HUDEP-2 (cell line): ENCODE measurements at regions not wholly inside any gene's neighbourhood (a gene's known extent, or its start where the extent isn't known, plus 50 kb on each side); places are given as distances from the start of the nearest gene placed in this dataset.
A peak's percentile ranks its signal among the peaks of the same experiment; 100 is the strongest.

Source experiments
- DNase-seq, 76 experiments: peaks; one replicate each; lab custom pipeline; 2025; ENCODE audit not compliant: unreplicated experiment in 76 of 76; lab: John Stamatoyannopoulos, UW

DNA sequence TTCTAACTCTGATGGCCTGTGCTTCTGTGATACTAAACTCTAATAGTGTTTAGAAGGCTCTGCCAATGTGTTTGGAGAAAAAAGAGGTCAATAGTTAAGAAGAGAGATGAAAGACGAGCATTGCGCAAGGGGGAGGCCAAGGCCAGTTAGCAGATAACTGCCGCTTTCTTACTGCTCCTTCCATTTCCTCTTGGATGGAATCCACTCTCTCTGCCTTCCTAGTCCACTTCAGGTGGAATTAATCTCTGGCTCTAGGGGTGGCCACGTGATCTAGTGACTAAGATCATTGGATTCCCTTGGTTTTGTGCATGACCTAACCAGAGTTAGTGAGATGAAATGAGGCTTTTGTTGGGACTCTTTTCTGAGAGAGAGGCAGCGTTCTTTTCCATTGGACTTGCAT, 148.3 kb downstream of the ACTL8 start:
- DNase-seq, result no peak

DNA sequence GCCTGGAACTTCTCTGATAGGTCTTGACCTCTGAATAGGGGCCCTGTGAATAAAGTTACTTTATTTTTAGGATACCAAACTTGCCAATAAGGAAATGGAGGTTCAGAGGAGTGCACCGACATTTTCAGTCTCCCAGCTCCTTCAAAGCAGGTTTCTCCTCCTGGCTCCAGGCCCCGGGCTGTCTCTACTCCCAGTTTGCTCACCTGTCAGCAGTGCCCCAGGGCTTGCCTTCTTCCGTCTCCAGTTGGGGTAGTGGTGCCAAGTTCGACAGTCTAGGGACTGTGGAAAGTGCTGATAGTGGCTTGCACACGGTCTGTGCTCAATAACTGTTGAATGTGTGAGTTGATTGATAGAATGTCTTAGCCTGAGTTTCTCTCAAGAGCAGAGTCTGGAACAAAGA, 149.2 kb downstream of the ACTL8 start:
- DNase-seq, result no peak

DNA sequence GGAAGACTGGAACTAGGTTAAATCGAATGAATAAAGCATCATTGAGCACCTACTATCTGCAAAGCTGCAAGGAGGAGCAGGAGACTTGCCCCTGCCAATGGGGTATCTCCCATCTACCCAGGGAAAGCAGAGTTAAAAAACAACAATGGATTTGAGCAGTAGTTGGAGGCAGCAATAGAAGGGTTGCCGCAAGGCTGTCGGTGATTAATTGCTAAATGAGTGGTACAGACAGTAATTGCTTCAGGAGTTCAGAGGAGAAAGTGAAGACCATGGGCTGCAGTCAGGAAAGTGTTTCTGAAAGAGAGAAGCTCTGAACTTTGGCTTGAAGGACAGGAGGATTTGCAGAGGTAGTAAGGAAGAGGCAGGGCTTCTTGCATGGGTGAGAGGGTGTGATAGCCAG, 152.9 kb downstream of the ACTL8 start:
- no peak for DNase-seq

DNA sequence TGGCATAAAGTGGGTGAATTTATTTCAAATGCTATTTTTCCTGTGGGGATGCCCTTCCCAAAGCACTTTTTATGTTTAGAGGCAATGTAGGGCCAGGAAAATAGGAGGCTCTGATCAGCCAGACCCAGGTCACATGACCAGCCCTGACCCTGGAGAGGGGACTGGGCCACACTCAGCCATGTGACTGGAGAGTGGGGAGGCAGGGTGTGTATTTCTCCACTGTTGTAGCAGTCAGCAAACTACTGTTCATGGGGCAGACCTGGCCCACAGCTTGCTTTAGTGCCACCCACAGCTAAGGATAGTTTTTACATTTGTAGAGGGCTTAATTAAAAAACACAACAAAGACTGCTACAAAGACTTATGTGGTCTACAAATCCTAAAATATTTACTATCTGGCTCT, 153.8 kb downstream of the ACTL8 start:
- no peak for DNase-seq

DNA sequence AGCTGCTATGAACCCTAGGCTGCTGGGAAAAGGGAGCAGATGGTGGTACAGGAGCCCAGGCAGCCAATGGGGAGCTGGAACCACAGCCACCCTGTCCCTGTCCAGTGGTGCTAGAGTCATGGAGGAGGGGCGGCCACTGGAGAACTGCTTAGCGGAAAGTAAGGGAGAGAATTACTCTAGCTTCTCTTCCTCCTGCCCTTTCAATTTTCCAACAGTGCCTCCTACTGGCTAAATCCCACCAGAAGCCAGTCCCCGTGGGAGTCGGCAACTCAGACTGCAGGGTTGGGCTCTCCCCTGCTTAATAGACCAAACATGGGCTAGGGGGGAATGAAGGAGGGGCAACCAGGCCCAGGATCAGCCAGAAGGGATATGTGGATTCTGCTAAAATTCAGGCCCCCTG, 154.5 kb downstream of the ACTL8 start:
- DNase-seq, result no peak

DNA sequence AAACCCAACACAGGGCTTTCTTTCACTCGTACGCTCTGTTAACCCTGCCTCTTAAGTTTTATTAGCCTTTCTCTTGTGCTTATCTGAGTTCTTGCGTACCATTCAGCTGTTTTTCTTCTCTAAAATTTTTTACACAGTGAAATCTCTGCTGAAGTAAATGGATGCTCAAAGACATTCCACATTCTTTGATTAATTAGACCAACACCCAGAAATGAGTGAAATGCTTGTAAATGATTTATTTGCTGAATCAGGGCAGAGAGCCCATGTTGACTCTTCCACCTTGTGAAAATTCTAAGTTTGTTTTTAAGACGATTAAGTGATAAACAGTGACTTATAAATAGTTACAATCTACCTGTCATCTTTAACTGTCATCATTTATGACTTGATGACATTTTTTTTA, 156.7 kb downstream of the ACTL8 start:
- DNase-seq, result no peak

DNA sequence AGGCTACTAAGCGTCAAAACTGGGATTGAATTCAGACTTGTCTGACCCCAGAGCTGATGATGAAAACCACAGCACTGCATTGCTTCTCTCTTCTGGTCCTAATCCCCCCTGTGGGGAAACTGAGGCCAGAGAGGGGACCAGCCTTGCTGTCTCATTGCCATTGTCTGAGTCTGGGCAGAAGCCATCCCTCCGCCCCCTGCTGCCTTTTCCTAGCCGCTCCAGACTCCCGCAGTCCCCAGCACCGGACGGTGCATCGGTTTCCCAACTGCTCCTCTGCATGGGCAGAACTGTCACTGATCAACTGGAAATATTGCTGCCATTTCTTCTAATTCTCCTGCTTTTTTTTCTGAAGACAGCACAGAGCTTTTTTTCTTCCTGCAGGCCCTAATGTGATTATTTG, 157.4 kb downstream of the ACTL8 start:
- DNase-seq, result no peak

DNA sequence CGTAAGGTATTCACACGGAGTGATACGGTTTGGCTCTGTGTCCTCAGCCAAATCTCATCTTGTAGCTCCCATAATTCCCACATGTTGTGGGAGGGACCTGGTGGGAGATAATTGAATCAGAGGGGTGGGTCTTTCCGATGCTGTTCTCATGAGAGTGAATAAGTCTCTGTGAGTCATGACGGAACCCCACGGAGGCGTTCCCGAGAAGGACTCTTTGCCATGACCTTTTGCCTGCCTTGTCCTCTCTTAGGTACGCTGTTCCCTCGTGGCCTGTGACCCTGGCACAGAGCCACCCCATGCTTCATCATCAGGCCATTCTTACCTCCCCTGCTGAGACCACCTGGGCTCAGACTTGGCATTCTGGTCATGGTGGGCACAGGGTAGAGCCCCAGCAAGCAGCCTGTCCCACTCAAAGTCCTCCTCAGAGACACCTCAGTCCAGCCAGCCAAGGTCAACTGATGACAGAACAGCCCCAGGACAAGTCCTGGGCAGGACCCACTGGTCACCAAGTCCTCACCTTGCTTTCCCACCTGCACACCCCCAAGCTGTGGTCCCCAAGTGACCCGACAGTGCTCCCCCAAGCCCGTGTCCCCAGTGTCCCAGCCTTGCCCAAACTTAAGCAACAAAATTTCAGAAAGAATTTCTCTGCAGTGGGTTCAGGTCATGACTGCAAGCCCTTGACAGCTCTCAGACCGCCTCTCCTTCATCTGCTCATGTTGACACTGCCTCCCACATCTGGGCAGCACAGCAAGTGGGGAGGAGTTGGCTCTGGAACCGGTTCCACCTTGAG, 158.4 kb downstream of the ACTL8 start:
- DNase-seq, result no peak

DNA sequence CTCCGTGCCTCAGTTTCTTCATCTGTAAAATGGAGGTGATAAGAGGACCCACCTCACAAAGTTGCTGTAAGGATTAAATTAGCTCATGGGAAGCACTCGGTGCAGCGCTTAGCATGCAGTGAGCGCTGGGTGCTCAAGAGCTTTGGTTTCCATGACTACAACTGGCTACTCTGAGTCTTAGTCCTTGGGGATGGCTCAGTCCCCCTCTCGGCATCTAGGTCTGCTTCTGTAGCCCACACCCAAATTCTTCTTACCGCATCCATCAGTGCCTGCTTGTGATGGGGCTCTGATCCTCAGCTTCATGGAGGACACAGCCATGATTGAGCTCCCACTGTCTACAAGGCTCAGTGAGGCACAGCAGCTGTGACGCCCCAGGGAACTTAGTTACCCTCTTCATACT, 159.0 kb downstream of the ACTL8 start:
- no peak for DNase-seq

DNA sequence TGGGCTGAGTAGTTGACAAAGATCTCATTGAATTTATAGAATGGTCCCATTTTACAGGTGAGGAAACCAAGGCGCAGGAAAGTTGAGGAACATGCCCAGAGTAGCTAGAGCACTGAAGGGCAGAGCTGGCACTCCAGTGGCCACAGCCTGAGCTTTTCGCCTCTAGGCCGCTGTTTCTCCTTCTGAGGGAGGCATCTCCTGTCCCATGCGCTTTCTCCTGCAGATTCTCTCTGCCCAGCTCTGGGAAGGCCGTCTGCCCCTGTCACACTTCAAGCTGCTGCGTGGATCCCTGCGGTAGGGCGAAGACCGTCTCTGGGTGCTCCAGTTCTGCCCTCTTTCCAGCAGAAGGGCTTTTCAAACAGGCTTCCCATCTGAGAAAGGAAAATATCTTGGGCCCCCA, 159.9 kb downstream of the ACTL8 start:
- DNase-seq, result no peak

DNA sequence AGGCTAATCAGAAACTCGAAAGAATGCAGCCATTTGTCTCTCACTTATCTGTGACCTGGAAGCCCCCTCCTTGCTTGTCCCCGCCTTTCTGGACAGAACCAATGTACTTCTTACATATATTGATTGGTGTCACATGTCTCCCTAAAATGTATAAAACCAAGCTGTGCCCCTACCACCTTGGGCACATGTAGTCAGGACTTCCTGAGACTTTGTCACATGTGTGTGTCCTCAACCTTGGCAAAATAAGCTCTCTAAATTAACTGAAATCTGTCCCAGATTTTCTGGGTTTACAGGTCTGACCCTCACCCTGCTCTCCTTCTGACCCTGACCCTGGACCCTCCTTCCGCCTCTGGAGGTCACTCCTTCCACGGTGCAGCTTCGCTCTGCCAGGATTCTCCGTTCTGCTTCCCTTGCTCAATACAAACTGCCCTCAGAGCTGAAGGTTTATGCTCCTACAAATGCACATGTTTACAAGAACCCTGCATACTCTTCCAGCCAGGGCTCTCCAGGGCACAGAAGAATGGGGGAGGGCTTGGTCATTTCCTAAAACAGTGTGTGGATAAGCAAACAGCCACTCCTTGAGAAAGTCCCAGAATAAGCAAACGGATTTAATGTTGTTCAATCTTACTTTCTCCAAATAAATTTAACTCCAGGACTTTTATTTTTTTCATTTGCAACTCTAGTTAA, 160.5 kb downstream of the ACTL8 start:
- no peak for DNase-seq

DNA sequence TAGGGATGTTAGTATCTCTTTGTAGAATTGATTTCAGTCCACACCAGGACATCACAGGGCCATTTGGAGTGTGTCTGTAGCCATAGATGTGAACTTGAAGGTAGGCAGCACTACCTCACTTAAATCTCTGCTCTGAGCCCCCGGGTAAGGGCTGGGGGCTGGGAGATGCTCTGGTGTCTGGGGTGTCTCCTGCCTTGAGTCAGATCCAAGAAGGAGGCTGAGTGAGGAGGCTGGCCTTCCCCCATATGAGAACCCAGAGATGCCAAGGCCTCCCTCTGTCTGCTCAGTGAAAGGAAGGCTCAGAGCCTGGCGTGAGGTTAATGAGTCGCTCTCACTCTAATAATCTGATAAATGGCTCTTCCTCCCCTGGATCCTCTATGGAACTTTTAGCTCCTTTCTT, 161.6 kb downstream of the ACTL8 start:
- no peak for DNase-seq

DNA sequence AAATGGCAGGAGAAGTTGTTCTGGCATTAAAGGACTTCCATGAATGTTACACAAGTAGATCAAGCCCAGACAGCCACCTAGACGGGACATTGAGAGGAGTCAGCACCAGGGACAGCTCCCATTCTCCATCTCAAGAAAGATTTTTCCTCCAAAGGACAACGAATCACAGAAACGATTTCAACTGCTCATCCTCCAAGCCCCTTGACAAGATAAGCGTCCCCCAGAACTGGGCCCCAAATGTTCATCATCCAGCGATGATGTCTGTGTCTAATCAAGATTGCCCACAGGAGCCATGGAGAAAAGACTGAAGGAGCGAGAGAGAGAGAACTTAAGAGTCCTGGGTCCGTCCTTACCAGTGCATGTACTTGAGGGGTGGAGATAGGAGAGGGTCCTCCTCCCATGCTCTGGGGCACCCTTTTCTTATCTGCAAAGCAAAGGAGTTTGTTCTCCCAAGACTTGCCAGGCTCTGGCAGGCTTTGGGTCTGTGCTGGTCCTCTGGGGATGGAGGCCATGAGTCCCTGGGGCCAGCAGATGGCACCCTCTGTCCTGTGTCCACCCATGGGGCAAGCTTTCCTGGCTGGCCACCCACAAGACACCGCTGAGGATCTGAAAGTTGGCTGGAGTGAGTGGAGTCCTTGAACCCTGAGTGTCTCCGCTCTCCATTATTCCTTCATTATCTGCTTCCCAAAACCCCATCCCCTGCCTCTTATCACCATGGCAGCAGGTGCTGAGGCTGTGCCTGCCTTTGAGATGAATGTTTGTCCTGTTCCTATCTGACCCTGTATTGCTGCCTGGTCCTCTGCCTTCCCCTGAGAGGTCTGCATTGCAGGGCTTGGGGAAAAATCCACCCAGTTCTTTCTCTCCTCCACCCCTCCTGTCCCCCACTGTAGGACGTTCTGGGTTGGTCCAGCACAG, 164.6 kb downstream of the ACTL8 start:
- peak in 16 of 76 experiments; percentile 1 to 34 (median 7) for DNase-seq

DNA sequence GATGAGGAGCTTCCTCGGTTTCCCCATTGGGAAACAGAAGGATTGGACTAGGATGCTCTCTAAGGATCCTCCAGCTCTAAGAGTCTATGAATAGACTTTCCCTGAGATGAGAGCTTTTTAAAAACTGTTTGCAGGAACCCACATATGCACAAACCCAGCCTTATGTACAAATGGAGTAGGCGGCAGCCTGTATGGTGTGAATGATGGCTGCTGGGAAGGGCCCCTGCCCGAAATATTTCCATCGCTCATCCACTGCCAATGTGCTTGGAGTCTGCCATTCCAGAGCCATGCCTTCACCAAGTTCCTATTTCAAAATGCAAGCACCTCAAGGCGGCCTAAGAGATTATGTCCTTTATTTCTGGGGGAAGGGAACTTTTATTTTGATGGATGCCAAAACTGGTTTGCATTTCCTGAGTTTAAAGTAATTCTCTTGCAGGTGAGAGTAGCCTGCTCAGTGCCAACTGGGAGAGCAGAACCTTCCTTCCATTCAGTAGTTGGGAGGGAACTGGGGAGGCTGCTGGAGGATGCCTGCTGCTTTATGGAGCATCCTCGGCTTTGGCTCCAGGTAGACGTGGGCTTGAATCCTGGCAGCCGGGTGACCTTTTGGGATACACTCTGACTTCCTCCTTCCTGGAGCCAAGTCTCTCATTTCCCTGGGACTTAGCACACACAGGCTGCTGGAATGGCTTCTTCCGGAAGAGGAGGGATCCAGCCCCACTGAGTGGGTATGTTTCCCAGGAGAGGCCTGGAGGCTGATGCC, 165.9 kb downstream of the ACTL8 start:
- no peak for DNase-seq

DNA sequence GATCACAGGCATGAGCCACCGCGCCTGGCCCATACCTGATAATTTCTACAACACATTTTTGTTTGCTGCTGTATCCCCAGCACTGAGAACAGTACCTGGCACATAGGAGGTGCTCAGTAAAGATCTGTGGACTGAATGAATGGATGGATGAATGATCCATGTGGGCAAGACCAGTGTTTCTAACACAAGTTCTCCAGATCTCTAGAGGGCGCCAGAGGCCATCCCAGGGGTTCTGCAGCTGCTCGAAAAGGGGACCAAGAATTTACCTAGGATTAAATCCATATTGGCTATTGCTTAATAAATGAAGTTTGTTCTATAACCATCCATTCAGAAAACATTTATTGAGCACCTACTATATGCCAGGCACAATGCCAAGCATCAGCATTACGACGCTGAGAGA, 167.7 kb downstream of the ACTL8 start:
- DNase-seq, result peak in 19 of 76 experiments; percentile 2 to 33 (median 10)

DNA sequence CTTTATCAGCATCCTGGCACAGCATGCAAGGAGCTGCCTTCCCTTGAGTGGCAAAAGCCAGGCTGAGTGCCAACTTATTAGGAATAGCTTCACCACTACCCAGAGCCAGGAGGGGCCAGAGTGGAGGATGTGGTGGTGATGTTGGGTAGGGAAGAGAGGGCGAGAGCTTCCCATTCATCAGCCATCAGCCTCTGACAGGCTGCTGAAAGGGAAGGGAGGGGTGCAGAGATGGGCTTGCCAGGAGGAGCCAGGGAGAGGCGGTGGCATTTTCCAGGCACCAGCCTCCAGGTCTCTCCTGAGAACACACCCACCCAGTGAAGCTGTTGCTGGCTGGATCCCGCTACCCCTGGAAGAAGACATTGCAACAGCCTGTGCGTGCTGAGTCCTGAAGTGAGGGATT, 168.5 kb downstream of the ACTL8 start:
- no peak for DNase-seq

DNA sequence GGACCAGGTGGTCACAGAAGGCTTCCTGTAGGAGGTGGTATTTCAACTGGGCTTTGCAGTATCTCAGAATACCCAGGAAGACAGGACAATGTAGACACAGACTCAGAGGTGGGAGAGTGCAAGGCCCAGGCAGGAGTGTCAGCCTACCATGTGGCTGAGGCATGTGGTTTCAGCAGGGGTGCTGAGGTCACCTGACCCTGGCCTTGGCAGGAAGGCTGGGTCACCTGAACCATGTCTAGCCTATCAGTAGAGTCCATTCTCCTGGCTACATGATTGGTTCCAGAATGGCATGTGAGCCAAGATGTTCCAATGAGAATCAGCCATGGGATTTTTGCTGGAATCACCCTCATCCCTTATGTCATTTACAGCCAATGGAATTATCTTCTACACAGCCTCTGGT, 169.4 kb downstream of the ACTL8 start:
- DNase-seq, result no peak

DNA sequence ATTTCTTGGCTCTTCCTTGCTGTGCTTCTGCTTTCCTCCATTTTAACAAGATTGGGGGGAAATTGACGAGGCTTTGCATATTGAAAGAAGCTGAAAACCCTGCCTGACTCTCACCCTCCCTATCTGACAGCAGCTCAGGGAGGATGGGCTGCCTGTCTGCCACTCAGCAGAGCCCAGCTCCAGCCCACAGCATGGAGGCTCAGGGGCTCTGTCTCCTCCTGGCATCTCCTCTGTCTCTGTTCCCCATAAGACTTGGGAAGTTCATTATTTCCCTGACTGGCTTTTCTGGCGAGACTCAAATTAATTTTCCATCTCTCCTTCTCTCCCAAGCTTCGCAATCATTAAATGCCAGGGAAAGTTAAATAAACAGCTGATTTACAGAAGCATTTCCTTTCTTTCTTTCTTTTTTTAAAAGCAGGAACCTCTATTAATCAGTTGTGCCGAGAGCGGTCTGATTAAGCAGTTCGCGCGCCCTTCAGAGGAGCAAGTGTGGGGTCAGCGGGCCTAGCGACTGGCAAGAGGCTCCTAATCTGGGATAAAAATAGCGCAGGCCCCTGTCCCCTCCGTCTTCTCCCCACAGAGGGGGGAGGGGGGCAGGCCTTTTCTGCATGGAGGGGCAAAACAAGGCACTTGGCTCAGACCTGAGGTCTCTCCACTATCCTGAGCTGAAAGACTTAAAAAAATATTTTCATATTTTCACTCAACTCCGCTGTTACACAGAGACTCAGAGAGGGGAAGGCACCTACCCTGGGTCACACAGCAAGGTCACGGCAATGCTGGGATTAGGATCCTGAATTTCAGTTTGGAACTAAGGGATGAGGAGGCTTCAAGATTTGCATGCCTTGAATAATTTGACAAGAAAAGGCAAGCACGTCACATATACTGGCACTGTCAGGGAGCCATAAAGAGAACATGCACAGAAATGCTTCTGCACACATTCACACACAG, 170.4 kb downstream of the ACTL8 start:
- no peak for DNase-seq

DNA sequence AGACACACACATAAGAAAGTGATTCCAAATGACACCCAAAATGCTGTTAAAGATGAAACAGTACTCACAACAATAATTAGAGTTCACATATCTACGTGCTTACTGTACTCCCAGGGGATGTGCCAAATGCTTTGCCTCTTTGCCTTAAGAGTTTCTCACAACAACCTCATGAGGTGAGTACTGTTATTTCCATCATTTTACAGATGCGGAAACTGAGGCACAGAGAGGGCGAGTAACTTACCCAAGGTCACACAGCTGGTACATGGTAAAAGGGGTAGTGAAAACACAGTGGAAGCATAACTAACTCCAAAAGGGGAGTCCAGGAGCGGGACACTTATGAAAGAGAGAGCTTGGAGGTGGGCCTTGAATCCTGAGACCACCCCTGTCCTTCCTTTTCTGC, 171.8 kb downstream of the ACTL8 start:
- DNase-seq, result no peak

DNA sequence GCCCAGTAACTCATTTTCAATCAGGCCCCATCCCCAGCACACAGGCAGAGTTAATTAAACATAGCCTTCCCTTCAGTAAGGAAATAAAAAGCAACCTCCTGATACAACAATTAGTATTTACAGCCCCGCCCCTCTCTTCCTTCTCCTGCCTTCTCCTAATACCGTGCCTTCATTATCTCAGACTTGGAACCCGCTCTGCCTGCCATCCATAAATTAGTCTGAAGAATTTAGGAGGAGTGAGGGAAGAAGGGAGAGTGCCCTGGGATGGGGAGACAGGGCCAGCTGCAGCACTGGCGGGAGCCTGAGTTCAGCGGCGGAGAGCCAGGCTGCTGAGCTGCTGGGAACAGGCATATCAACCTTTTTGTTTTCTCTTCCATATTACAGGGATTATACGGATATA, 172.8 kb downstream of the ACTL8 start:
- DNase-seq, result no peak
